ENCODE measurements at regions not wholly inside any gene's neighbourhood (a gene's known extent, or its start where the extent isn't known, plus 50 kb on each side); places are given as distances from the start of the nearest gene placed in this dataset.
A peak's percentile ranks its signal among the peaks of the same experiment; 100 is the strongest.

- Histone ChIP-seq H3K9me3 (ENCODE audit: low read length) (no peaks in the 10 kb centered on the region), H3K27me3 (ENCODE audit: control insufficient read depth in 1 of 2, insufficient read depth in 2 of 2, low read length in 2 of 2) (no peaks in the 10 kb centered on the region; a peak in 1 of 5 replicates), H3K4me1 (ENCODE audit: insufficient read depth, low read length) (peaks cover 76% of the 10 kb centered on the region), H4K20me1 (ENCODE audit: insufficient read depth, low read length) (no peaks in the 10 kb centered on the region), H3K27ac (ENCODE audit: extremely low read length, insufficient read depth, low read length) (no peak overlapping the region), H3K36me3 (replicated peaks in 1 of 2; ENCODE audit: control insufficient read depth in 1 of 2, insufficient read depth in 2 of 2, low read length in 2 of 2) (no peaks in the 10 kb centered on the region), H3K4me3 (replicated peaks in 1 of 3; ENCODE audit: insufficient read depth in 1 of 3, low read depth in 2 of 3, low read length in 3 of 3) (no peak overlapping the region), H2AFZ (ENCODE audit: low read length) (no peak overlapping the region), H3K9ac (ENCODE audit: insufficient read depth, low read depth, low read length) (no peak overlapping the region), H3K79me2 (ENCODE audit: insufficient read depth, low read length) (no peaks in the 10 kb centered on the region), H3K4me2 (ENCODE audit: low read depth, low read length) (no peak overlapping the region)
- ChIA-PET POLR2A (interaction anchor here (1.3 kb wide), 1 partner anchor 10 kb away, joined by 3 read pairs; no protein-coding TSS in a partner anchor), CTCF (ENCODE audit: low intra/inter-chr PET ratio, low total read pairs) (no interaction called here)
- no TSS peak for BruUV-seq (replicated peaks)
- TF ChIP-seq DR1 (CRISPR knock-in tag; IDR thresholded peaks at IDR 0.05): no peak
- TF ChIP-seq FIP1L1 (IDR thresholded peaks at IDR 0.05; ENCODE audit: borderline replicate concordance, insufficient read depth, low read depth, low read length): no peak
- no peak for TF ChIP-seq ZNF274 (CRISPR knock-in tag; IDR thresholded peaks at IDR 0.05)
- TF ChIP-seq ZNF724P (CRISPR knock-in tag; IDR thresholded peaks at IDR 0.05; ENCODE audit: borderline replicate concordance): no peak
- intact Hi-C loops (cut with micrococcal nuclease; ENCODE audit: unreplicated experiment): no loop called here
- FAIRE-seq: no peak
- in situ Hi-C loops (cut with HindIII; ENCODE audit: extremely low pct_ligation_motif_present, low pct_unique_long_range_greater_than_20kb): no loop called here
- WGBS (ENCODE audit: low lambda C conversion rate): 70% methylated on average over 2 of the region's 2 CpGs
- DNase-seq (ENCODE audit: low spot score): no peak
- ATAC-seq: no peak
Observed at GRCh38 chr2:200752332-200752731, 59.4 kb upstream of the BZW1 start.

- BruUV-seq (replicated peaks): no TSS peak
- FAIRE-seq (no peak), ATAC-seq (no peak), DNase-seq (ENCODE audit: low spot score) (no peak)
- Histone ChIP-seq H3K27me3 (ENCODE audit: control insufficient read depth in 1 of 2, insufficient read depth in 2 of 2, low read length in 2 of 2) (no peaks in the 10 kb centered on the region; a peak in 1 of 5 replicates), H3K79me2 (ENCODE audit: insufficient read depth, low read length) (no peaks in the 10 kb centered on the region), H3K4me1 (ENCODE audit: insufficient read depth, low read length) (peaks cover 76% of the 10 kb centered on the region), H3K27ac (ENCODE audit: extremely low read length, insufficient read depth, low read length) (no peak overlapping the region), H3K4me3 (replicated peaks in 1 of 3; ENCODE audit: insufficient read depth in 1 of 3, low read depth in 2 of 3, low read length in 3 of 3) (no peak overlapping the region), H2AFZ (ENCODE audit: low read length) (no peak overlapping the region), H4K20me1 (ENCODE audit: insufficient read depth, low read length) (no peaks in the 10 kb centered on the region), H3K36me3 (replicated peaks in 1 of 2; ENCODE audit: control insufficient read depth in 1 of 2, insufficient read depth in 2 of 2, low read length in 2 of 2) (no peaks in the 10 kb centered on the region), H3K9ac (ENCODE audit: insufficient read depth, low read depth, low read length) (no peak overlapping the region), H3K4me2 (ENCODE audit: low read depth, low read length) (no peak overlapping the region), H3K9me3 (ENCODE audit: low read length) (no peaks in the 10 kb centered on the region)
- POLR2A ChIA-PET: no interaction called here
- 63% methylated on average over 1 of the region's 1 CpG for WGBS (ENCODE audit: low lambda C conversion rate)
- intact Hi-C loops (cut with micrococcal nuclease; ENCODE audit: unreplicated experiment): no loop called here
- in situ Hi-C loops (cut with HindIII; ENCODE audit: extremely low pct_ligation_motif_present, low pct_unique_long_range_greater_than_20kb): no loop called here
- no peak for TF ChIP-seq ZNF33A (CRISPR knock-in tag; IDR thresholded peaks at IDR 0.05; ENCODE audit: borderline replicate concordance)
- TF ChIP-seq GLI4 (CRISPR knock-in tag; IDR thresholded peaks at IDR 0.05; ENCODE audit: borderline replicate concordance): no peak
- TF ChIP-seq ZFP91 (CRISPR knock-in tag; IDR thresholded peaks at IDR 0.05; ENCODE audit: borderline replicate concordance): no peak
- peak; percentile 71; the same call in 1 of the 2 replicates for TF ChIP-seq ZNF768 (CRISPR knock-in tag; IDR thresholded peaks at IDR 0.05)
- TF ChIP-seq ZMYM3 (CRISPR knock-in tag; IDR thresholded peaks at IDR 0.05): 0 out of 2 replicates have a peak, but pooled peaks have one; percentile 38
- no peak for TF ChIP-seq GTF3A (CRISPR knock-in tag; conservative IDR thresholded peaks at IDR 0.05)
- CTCF ChIA-PET (ENCODE audit: low intra/inter-chr PET ratio, low total read pairs): no interaction called here
Observed at GRCh38 chr2:200752835-200753234, 58.9 kb upstream of the BZW1 start.

Measured in HepG2 (cell line).